Skeletal muscle satellite cell (primary cell): ENCODE measurements at regions not wholly inside any gene's neighbourhood (a gene's known extent, or its start where the extent isn't known, plus 50 kb on each side); places are given as distances from the start of the nearest gene placed in this dataset.
"Not testable (repeated sequence)": the region's sequence is repeated elsewhere in the genome, so short reads cannot be mapped to it uniquely, and the experiment has no call there.

Source experiments
- H3K27me3 ChIP-seq: 2 replicates; pipeline ENCODE4 v1.7.0; 2013; ENCODE audit warnings: low read length; ENCODE audit not compliant: control insufficient read depth, insufficient read depth
- H3K36me3 ChIP-seq: 2 replicates; pipeline ENCODE4 v1.7.0; 2013; ENCODE audit warnings: mild to moderate bottlenecking, control low read depth, low read length; ENCODE audit not compliant: insufficient read depth
- H3K4me1 ChIP-seq: 2 replicates; pipeline ENCODE4 v1.7.0; 2013; ENCODE audit warnings: low read length; ENCODE audit not compliant: control insufficient read depth, insufficient read depth
- H3K4me2 ChIP-seq: 2 replicates; pipeline ENCODE4 v1.7.0; 2013; ENCODE audit warnings: mild to moderate bottlenecking, low read length
- H3K4me3 ChIP-seq: 2 replicates; pipeline ENCODE4 v1.7.0; 2013; ENCODE audit warnings: low read length
- H3K9ac ChIP-seq: 2 replicates; pipeline ENCODE4 v1.7.0; 2013; ENCODE audit warnings: mild to moderate bottlenecking, low read depth, low read length, moderate library complexity
- H3K9me3 ChIP-seq: replicated peaks from 2 replicates; pipeline ENCODE4 v1.7.0; 2013; ENCODE audit warnings: mild to moderate bottlenecking, control low read depth, low read length

DNA sequence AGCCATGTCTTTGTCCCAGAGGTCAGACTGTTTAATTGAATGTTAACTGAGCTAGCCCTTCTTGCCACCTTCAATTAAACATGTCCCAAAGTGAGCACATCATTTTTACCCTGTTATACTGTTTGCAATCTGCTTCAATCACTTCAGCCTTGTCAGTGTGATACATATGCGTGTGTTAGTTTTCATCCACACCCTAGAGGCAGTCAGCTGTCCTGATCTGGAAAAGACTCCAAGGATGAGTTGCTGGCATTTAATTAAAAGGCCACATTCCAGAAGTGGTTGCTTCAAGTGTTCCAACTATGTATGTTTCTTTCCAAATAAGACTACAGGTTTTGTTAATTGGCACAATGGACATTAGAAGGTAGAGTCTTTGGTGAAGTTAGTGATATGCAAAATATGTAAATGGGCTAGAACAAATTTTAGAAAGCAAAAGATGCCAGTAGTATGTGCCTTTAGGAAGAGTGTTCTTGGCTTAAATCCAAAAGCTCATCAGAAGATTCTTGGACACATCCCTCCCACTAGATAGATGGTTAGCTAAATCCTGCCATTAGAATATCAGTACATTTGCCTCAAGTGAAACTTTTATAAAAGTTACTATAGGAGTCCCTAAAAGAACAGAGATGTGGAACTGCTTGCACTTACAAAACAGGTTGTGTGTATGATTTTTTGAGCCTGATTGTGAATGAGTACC lies 79.5 kb upstream of the SLIT2 start:
- no peaks in the 10 kb centered on the region for H3K36me3 ChIP-seq

DNA sequence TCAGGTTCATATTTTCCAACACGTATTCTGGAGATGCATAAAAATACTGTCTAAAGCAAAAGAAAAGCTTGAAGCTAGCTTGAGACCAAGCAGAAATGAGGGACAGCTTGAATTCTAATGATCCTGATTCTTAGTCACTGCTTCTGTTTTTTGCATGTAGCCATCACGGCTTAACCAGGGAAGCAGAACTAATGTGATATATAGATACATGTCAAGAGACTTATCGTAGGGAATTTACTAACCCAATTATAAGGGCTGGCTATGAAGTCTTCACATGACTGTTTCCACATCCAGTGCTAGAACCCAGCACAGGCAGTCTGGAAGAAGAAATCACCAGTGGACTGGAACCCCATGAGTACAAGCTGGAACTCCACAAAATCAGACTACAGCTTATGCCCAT lies 85.2 kb upstream of the SLIT2 start:
- Histone ChIP-seq H3K4me1 (no peaks in the 10 kb centered on the region), H3K4me2 (no peak overlapping the region), H3K36me3 (no peaks in the 10 kb centered on the region), H3K4me3 (no peak overlapping the region), H3K27me3 (no peaks in the 10 kb centered on the region), H3K9ac (no peak overlapping the region), H3K9me3 (no peaks in the 10 kb centered on the region)

More for the DNA sequence above, 79.5 kb upstream of the SLIT2 start:
- H3K4me1 ChIP-seq, result no peaks in the 10 kb centered on the region
- H3K4me2 ChIP-seq, result no peak overlapping the region
- no peaks in the 10 kb centered on the region for H3K9me3 ChIP-seq
- no peak overlapping the region for H3K4me3 ChIP-seq
- no peak overlapping the region for H3K9ac ChIP-seq
- no peaks in the 10 kb centered on the region for H3K27me3 ChIP-seq

DNA sequence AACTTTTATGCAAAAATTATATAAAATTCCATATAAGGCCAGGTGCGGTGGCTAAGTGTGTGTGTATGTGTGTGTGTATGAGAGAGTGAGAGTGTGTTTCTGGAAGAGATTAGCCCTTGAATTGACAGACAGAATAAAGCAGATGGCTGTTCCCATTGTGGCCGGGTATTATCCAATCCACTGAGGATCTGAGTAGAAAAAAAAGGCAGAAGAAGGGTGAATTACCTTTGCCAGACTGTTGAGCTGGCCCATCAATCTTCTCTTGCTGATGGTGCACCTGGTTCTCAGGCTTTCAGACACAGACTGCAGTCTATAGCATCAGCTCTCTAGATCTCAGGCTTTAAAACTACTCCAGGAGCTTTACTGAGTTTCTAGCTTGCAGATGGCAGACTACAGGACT lies 92.2 kb upstream of the SLIT2 start:
- Histone ChIP-seq H3K36me3 (no peaks in the 10 kb centered on the region), H3K4me1 (no peaks in the 10 kb centered on the region), H3K4me2 (no peak overlapping the region), H3K9ac (no peak overlapping the region), H3K4me3 (no peak overlapping the region), H3K9me3 (no peaks in the 10 kb centered on the region), H3K27me3 (no peaks in the 10 kb centered on the region)

GRCh38 chr4:20158195-20158594 lies 93.5 kb upstream of the SLIT2 start:
- Histone ChIP-seq H3K4me2 (no peak overlapping the region), H3K4me1 (no peaks in the 10 kb centered on the region), H3K36me3 (no peaks in the 10 kb centered on the region), H3K27me3 (no peaks in the 10 kb centered on the region), H3K9me3 (no peaks in the 10 kb centered on the region), H3K9ac (no peak overlapping the region), H3K4me3 (no peak overlapping the region)

DNA sequence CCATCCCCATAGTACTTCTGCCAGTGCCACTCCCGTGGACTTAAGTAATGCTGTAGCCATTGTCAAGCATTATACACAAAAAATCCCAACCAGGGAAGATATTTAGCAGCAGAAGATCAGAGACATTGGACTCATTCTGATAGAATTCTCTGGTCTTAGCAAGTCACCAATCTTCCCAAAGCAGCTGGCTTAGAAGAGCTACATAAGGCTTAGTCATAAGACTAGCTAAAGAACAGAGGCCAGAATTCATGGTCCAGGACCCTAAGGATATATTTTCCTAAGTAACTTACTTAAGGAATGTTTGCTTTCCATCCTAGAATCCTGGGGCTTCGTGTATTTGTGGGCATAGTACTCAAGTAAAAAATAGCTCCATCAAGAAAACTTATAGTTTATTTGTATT lies 100.3 kb upstream of the SLIT2 start:
- Histone ChIP-seq H3K4me1 (no peaks in the 10 kb centered on the region), H3K4me2 (no peak overlapping the region), H3K36me3 (no peaks in the 10 kb centered on the region), H3K9me3 (no peaks in the 10 kb centered on the region), H3K9ac (no peak overlapping the region), H3K27me3 (no peaks in the 10 kb centered on the region), H3K4me3 (no peak overlapping the region)

DNA sequence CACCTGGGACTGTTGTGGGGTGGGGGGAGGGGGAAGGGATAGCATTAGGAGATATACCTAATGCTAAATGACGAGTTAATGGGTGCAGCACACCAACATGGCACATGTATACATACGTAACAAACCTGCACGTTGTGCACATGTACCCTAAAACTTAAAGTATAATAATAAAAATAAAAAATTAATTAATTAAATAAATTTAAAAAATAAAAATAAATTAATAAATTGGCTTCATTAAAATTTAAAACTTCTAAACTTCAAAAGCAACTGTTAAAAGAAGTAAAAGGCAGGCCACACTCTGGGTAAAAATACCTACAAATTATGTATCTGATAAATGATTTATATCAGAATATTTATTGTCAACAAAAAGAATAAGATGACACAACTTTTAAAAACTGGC lies 102.6 kb upstream of the SLIT2 start:
- not testable (repeated sequence) for H3K4me3 ChIP-seq

GRCh38 chr4:20137176-20137575 lies 114.5 kb upstream of the SLIT2 start:
- Histone ChIP-seq H3K4me3 (no peak overlapping the region), H3K9ac (no peak overlapping the region), H3K4me2 (no peak overlapping the region), H3K9me3 (no peaks in the 10 kb centered on the region), H3K27me3 (no peaks in the 10 kb centered on the region), H3K36me3 (no peaks in the 10 kb centered on the region), H3K4me1 (no peaks in the 10 kb centered on the region)

More for the DNA sequence above, 102.6 kb upstream of the SLIT2 start:
- H3K27me3 ChIP-seq, H3K4me1 ChIP-seq, H3K36me3 ChIP-seq, H3K9me3 ChIP-seq, H3K4me2 ChIP-seq, H3K9ac ChIP-seq: not testable (repeated sequence)

DNA sequence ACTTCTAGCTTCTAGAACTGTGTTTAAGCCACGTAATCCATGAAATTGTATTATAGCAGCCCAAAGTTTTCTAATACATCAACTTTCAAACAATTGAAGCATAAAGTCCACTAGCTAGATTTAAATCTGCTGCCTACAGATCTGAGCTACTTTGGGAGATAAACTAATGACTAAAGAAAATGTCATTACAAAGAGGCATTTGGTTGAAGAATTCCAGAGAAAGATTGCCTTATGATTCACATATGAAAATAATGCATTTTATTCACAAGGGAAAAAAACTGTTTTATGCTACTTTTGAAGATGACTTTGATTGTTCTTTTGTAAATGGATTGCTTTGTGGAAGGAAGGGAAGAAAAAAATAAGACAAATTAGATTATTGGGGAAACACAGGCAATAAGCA lies 124.1 kb upstream of the SLIT2 start:
- Histone ChIP-seq H3K9me3 (no peaks in the 10 kb centered on the region), H3K4me3 (peak overlapping the region; percentile 18), H3K27me3 (no peaks in the 10 kb centered on the region), H3K4me2 (peak overlapping the region; percentile 62), H3K9ac (peak overlapping the region; percentile 64), H3K4me1 (peaks cover 17% of the 10 kb centered on the region), H3K36me3 (no peaks in the 10 kb centered on the region)

- Histone ChIP-seq H3K9ac (peak overlapping the region; percentile 64), H3K4me1 (peaks cover 17% of the 10 kb centered on the region), H3K36me3 (no peaks in the 10 kb centered on the region), H3K9me3 (no peaks in the 10 kb centered on the region), H3K4me2 (peak overlapping the region; percentile 62), H3K27me3 (no peaks in the 10 kb centered on the region), H3K4me3 (no peak overlapping the region)
Measured at GRCh38 chr4:20126906-20127305, 124.8 kb upstream of the SLIT2 start.

DNA sequence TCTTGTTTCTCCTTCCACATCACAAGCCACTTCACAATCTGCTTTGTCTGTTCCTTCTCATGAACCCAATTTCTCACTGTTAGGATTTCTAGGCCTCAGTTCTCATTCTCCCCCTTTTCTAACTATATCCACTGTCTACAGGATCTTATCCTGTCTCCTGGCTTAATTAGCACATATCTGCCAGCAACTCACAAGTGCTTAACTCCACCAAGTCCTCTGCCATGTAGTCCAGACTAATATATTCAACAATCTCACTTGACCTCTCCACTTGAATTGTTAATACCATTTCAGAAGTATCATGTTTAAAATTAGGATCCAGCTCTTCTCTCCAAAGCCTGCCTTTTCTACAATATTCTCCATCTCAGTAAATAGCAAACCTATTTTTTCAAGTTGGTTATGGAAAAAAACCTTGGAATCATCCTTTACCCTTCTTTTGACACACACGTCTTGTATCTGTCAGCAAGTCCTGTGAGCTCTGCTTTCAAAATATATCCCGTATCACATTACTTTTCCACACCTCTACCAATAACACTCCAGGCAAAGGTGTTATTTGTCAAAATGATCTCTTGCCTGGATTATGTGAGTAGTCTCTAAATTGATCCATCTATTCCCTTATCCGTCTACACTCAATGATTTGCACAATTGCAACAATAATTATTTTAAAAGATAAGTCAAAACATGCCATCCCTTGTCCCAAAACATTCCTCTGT lies 127.2 kb upstream of the SLIT2 start:
- Histone ChIP-seq H3K27me3 (no peaks in the 10 kb centered on the region), H3K4me1 (peaks cover 17% of the 10 kb centered on the region), H3K9ac (no peak overlapping the region), H3K36me3 (no peaks in the 10 kb centered on the region), H3K4me2 (no peak overlapping the region), H3K9me3 (no peaks in the 10 kb centered on the region), H3K4me3 (no peak overlapping the region)

- H3K4me3 ChIP-seq, result no peak overlapping the region
- H3K36me3 ChIP-seq, result no peaks in the 10 kb centered on the region
- H3K9me3 ChIP-seq, result no peaks in the 10 kb centered on the region
- no peak overlapping the region for H3K4me2 ChIP-seq
- peaks cover 11% of the 10 kb centered on the region for H3K4me1 ChIP-seq
- H3K27me3 ChIP-seq, result no peaks in the 10 kb centered on the region
- H3K9ac ChIP-seq, result no peak overlapping the region
Measured at GRCh38 chr4:20122198-20122988, 129.3 kb upstream of the SLIT2 start.
